OCI-M1 (cell line): ENCODE measurements at regions not wholly inside any gene's neighbourhood (a gene's known extent, or its start where the extent isn't known, plus 50 kb on each side); places are given as distances from the start of the nearest gene placed in this dataset.
"Not testable (repeated sequence)": the region's sequence is repeated elsewhere in the genome, so short reads cannot be mapped to it uniquely, and the experiment has no call there.

Experiments
- DNase-seq: peaks from one replicate; lab custom pipeline; 2025; lab: John Stamatoyannopoulos, UW

GRCh38 chr4:125750399-125750798 is 435.6 kb downstream of the FAT4 start:
- DNase-seq, result no peak

GRCh38 chr4:125750828-125751466 is 436.2 kb downstream of the FAT4 start:
- no peak for DNase-seq

GRCh38 chr4:125758438-125758837 is 443.7 kb downstream of the FAT4 start:
- no peak for DNase-seq

GRCh38 chr4:125760201-125760819 is 445.6 kb downstream of the FAT4 start:
- DNase-seq, result peak; percentile 18

GRCh38 chr4:125760956-125761355 is 446.2 kb downstream of the FAT4 start:
- no peak for DNase-seq

- no peak for DNase-seq
Observed at GRCh38 chr4:125762537-125762936, 447.8 kb downstream of the FAT4 start.

- DNase-seq, result no peak
Observed at GRCh38 chr4:125765941-125766340, 451.2 kb downstream of the FAT4 start.

- DNase-seq, result no peak
Observed at GRCh38 chr4:125770814-125771398, 456.2 kb downstream of the FAT4 start.

- DNase-seq, result no peak
Observed at GRCh38 chr4:125772680-125773079, 457.9 kb downstream of the FAT4 start.

GRCh38 chr4:125773502-125773901 is 458.7 kb downstream of the FAT4 start:
- no peak for DNase-seq

- no peak for DNase-seq
Observed at GRCh38 chr4:125773931-125774330, 459.2 kb downstream of the FAT4 start.

- no peak for DNase-seq
Observed at GRCh38 chr4:125776146-125776545, 461.4 kb downstream of the FAT4 start.

GRCh38 chr4:125780164-125780563 is 465.4 kb downstream of the FAT4 start:
- DNase-seq, result no peak

GRCh38 chr4:125780747-125781146 is 466.0 kb downstream of the FAT4 start:
- no peak for DNase-seq

- no peak for DNase-seq
Observed at GRCh38 chr4:125781651-125782050, 466.9 kb downstream of the FAT4 start.

GRCh38 chr4:125784741-125785140 is 470.0 kb downstream of the FAT4 start:
- DNase-seq, result no peak

GRCh38 chr4:125787707-125788106 is 473.0 kb downstream of the FAT4 start:
- no peak for DNase-seq

GRCh38 chr4:125789023-125789422 is 474.3 kb downstream of the FAT4 start:
- DNase-seq, result no peak

GRCh38 chr4:125791896-125792295 is 477.1 kb downstream of the FAT4 start:
- no peak for DNase-seq

GRCh38 chr4:125794989-125795388 is 480.2 kb downstream of the FAT4 start:
- no peak for DNase-seq

- no peak for DNase-seq
Observed at GRCh38 chr4:125796138-125796537, 481.4 kb downstream of the FAT4 start.

GRCh38 chr4:125797621-125798020 is 482.9 kb downstream of the FAT4 start:
- not testable (repeated sequence) for DNase-seq

- no peak for DNase-seq
Observed at GRCh38 chr4:125801373-125801772, 486.6 kb downstream of the FAT4 start.

GRCh38 chr4:125801924-125802323 is 487.2 kb downstream of the FAT4 start:
- DNase-seq, result no peak
